Stimulated activated CD4-positive, alpha-beta T cell treated with anti-CD3 and anti-CD28 coated beads, Interleukin-2, amount 100 ng/mL, for 24 hours (primary cell): ENCODE measurements at regions not wholly inside any gene's neighbourhood (a gene's known extent, or its start where the extent isn't known, plus 50 kb on each side); places are given as distances from the start of the nearest gene placed in this dataset.

Experiments used
- DNase-seq, 2 donors: peaks; one replicate each; pipeline ENCODE4 v3.0.0-alpha.2; 2020

DNA sequence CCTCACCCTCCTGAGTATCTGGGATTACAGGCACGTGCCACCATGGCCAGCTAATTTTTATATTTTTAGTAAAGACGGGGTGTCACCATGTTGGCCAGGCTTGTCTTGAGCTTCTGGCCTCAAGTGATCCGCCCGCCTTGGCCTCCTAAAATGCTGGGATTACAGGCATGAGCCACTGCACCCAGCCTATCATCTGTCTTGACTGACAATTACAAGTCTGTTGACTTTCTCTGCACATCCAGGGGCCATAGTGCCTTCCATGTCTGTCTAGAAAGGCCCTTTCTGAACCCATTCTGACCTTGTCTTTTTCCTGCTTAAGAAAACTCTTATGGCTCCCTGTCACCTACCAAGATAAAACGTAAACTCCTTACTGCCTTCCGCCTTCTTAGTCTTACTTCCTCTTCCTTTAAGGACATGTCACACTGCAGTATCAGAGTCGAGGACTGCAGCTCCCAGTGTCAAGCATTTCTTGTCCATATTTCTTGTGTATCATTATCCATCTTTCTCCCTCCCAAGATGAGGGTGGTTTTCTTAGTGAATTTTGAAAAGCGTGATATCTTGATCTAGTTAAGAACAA lies 49.9 kb upstream of the SHB start:
- no peak for DNase-seq
